Endothelial cell of umbilical vein (primary cell): ENCODE measurements at regions not wholly inside any gene's neighbourhood (a gene's known extent, or its start where the extent isn't known, plus 50 kb on each side); places are given as distances from the start of the nearest gene placed in this dataset.

Source experiments
- CTCF ChIP-seq, 2 donors: IDR thresholded peaks; 1 replicate in 1 of 2; 2 replicates in 1 of 2; pipeline ENCODE4 v1.5.1; 2011; ENCODE audit warnings: low read length in 2 of 2, mild to moderate bottlenecking in 2 of 2, moderate library complexity in 2 of 2, control low read depth in 1 of 2, inconsistent platforms in 1 of 2, low read depth in 1 of 2; ENCODE audit not compliant: insufficient read depth in 1 of 2; ENCODE audit errors: extremely low read depth in 1 of 2
- MAX ChIP-seq: IDR thresholded peaks from 2 replicates; pipeline ENCODE4 v1.6.1; 2011; ENCODE audit not compliant: insufficient read depth, insufficient read length
- POLR2A ChIP-seq: IDR thresholded peaks from 2 replicates; pipeline ENCODE4 v1.6.1; 2012; ENCODE audit warnings: low read depth, mild to moderate bottlenecking, control low read depth, low read length
- POLR2AphosphoS5 ChIP-seq: IDR thresholded peaks from 2 replicates; pipeline ENCODE4 v1.6.1; 2012; ENCODE audit warnings: low read depth, mild to moderate bottlenecking, control low read depth, low read length, moderate library complexity; ENCODE audit not compliant: insufficient read depth

GRCh38 chr10:108908096-108908495 lies 1015.2 kb downstream of the XPNPEP1 start:
- TF ChIP-seq POLR2AphosphoS5 = no peak
- TF ChIP-seq CTCF (IDR thresholded peaks at IDR 0.05; ENCODE audit: extremely low read depth in 1 of 2, insufficient read depth in 1 of 2, low read depth in 1 of 2, low read length in 2 of 2) = no peak
- no peak for TF ChIP-seq MAX
- no peak for TF ChIP-seq POLR2A
